ENCODE measurements at regions not wholly inside any gene's neighbourhood (a gene's known extent, or its start where the extent isn't known, plus 50 kb on each side); places are given as distances from the start of the nearest gene placed in this dataset.

DNA sequence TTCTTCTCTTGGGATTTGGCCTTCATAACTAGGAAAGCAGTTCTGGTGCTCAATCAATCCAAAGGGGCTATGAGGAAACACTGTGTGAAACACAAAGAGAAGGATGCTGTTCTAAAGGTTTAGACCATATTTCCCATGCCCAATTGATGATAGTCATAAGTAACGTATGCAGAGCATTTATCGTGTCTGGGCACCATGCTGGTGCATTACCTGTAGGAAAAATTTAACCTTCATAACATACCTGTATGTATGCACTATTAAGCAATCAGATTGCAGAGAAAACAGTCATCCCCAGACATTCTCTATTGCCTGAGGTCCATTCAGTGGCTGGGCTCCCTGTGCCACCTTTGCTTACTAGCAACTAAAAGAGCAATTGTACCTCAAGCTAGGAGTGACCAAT, 381.4 kb downstream of the PLPP3 start:
- Histone ChIP-seq H3K79me2 (ENCODE audit: control insufficient read depth, insufficient read depth, low read length) (no peaks in the 10 kb centered on the region), H3K36me3 (ENCODE audit: control insufficient read depth in 2 of 2, insufficient read depth in 2 of 2, low read length in 1 of 2) (no peaks in the 10 kb centered on the region), H3K27ac (ENCODE audit: control insufficient read depth, insufficient read depth) (no peak overlapping the region), H3K4me3 (no peak overlapping the region), H4K20me1 (ENCODE audit: control insufficient read depth, insufficient read depth) (no peaks in the 10 kb centered on the region), H2AFZ (ENCODE audit: control insufficient read depth, low read depth, low read length) (no peak overlapping the region), H3K9me3 (replicated peaks; ENCODE audit: control insufficient read depth, insufficient read depth, low read length) (no peaks in the 10 kb centered on the region), H3K27me3 (replicated peaks in 1 of 2; ENCODE audit: control insufficient read depth in 2 of 2, insufficient read depth in 2 of 2, low read length in 1 of 2) (no peaks in the 10 kb centered on the region), H3K4me1 (ENCODE audit: control insufficient read depth, insufficient read depth, low read length) (no peaks in the 10 kb centered on the region), H3K4me2 (ENCODE audit: control insufficient read depth, insufficient read depth) (no peak overlapping the region), H3K9ac (ENCODE audit: control insufficient read depth, insufficient read depth, low read length) (no peak overlapping the region)
- BruUV-seq (replicated peaks), result no TSS peak
- POLR2A ChIA-PET, result no interaction called here
- ATAC-seq, result no peak
- 53% methylated on average over 2 of the region's 2 CpGs for WGBS (ENCODE audit: insufficient coverage, insufficient replicate concordance, low lambda C conversion rate, missing lambda C conversion rate)
- intact Hi-C loops (cut with micrococcal nuclease; ENCODE audit: unreplicated experiment) (no loop called here), in situ Hi-C loops (cut with MboI) (no loop called here)
- no peak for DNase-seq (ENCODE audit: low read depth, low spot score)
- RAD21 ChIA-PET (ENCODE audit: unreplicated experiment), result no interaction called here
- TF ChIP-seq KLF5 (IDR thresholded peaks at IDR 0.05; ENCODE audit: partially characterized antibody) (no peak), RBBP5 (conservative IDR thresholded peaks at IDR 0.05) (no peak), ZNF217 (IDR thresholded peaks at IDR 0.05) (no peak), ZNF622 (IDR thresholded peaks at IDR 0.05) (no peak), ZNF24 (IDR thresholded peaks at IDR 0.05) (no peak), SIX5 (IDR thresholded peaks at IDR 0.05; ENCODE audit: low read depth, low read length, severe bottlenecking) (no peak), POLR2AphosphoS2 (IDR thresholded peaks at IDR 0.05; ENCODE audit: low read depth, low read length) (no peak), CBX5 (IDR thresholded peaks at IDR 0.05; ENCODE audit: low read depth) (no peak), NFXL1 (IDR thresholded peaks at IDR 0.05; ENCODE audit: borderline replicate concordance) (no peak), ZZZ3 (IDR thresholded peaks at IDR 0.05; ENCODE audit: control insufficient read depth, insufficient read length, low read depth) (no peak), YY1 (IDR thresholded peaks at IDR 0.05; ENCODE audit: low read depth, low read length) (no peak), POLR2A (IDR thresholded peaks at IDR 0.05; ENCODE audit: low read depth, low read length) (no peak), EZH2 (IDR thresholded peaks at IDR 0.05; ENCODE audit: borderline replicate concordance, control insufficient read depth, low read depth, low read length) (no peak), RFX5 (IDR thresholded peaks at IDR 0.05; ENCODE audit: low read depth, low read length) (no peak)
- TF ChIP-seq, protein P1, sequence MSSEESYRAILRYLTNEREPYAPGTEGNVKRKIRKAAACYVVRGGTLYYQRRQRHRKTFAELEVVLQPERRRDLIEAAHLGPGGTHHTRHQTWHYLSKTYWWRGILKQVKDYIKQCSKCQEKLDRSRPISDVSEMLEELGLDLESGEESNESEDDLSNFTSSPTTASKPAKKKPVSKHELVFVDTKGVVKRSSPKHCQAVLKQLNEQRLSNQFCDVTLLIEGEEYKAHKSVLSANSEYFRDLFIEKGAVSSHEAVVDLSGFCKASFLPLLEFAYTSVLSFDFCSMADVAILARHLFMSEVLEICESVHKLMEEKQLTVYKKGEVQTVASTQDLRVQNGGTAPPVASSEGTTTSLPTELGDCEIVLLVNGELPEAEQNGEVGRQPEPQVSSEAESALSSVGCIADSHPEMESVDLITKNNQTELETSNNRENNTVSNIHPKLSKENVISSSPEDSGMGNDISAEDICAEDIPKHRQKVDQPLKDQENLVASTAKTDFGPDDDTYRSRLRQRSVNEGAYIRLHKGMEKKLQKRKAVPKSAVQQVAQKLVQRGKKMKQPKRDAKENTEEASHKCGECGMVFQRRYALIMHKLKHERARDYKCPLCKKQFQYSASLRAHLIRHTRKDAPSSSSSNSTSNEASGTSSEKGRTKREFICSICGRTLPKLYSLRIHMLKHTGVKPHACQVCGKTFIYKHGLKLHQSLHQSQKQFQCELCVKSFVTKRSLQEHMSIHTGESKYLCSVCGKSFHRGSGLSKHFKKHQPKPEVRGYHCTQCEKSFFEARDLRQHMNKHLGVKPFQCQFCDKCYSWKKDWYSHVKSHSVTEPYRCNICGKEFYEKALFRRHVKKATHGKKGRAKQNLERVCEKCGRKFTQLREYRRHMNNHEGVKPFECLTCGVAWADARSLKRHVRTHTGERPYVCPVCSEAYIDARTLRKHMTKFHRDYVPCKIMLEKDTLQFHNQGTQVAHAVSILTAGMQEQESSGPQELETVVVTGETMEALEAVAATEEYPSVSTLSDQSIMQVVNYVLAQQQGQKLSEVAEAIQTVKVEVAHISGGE (CRISPR knock-in tag; IDR thresholded peaks at IDR 0.05), result no peak
- TF ChIP-seq, protein P2, sequence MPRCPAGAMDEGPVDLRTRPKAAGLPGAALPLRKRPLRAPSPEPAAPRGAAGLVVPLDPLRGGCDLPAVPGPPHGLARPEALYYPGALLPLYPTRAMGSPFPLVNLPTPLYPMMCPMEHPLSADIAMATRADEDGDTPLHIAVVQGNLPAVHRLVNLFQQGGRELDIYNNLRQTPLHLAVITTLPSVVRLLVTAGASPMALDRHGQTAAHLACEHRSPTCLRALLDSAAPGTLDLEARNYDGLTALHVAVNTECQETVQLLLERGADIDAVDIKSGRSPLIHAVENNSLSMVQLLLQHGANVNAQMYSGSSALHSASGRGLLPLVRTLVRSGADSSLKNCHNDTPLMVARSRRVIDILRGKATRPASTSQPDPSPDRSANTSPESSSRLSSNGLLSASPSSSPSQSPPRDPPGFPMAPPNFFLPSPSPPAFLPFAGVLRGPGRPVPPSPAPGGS (IDR thresholded peaks at IDR 0.05; ENCODE audit: borderline replicate concordance, insufficient read depth, low read depth, low read length, poor library complexity, severe bottlenecking), result no peak
- TF ChIP-seq, protein P3, sequence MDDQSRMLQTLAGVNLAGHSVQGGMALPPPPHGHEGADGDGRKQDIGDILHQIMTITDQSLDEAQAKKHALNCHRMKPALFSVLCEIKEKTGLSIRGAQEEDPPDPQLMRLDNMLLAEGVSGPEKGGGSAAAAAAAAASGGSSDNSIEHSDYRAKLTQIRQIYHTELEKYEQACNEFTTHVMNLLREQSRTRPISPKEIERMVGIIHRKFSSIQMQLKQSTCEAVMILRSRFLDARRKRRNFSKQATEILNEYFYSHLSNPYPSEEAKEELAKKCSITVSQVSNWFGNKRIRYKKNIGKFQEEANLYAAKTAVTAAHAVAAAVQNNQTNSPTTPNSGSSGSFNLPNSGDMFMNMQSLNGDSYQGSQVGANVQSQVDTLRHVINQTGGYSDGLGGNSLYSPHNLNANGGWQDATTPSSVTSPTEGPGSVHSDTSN (IDR thresholded peaks at IDR 0.05; ENCODE audit: insufficient replicate concordance, low read depth, low read length), result no peak
- TF ChIP-seq, protein P4, sequence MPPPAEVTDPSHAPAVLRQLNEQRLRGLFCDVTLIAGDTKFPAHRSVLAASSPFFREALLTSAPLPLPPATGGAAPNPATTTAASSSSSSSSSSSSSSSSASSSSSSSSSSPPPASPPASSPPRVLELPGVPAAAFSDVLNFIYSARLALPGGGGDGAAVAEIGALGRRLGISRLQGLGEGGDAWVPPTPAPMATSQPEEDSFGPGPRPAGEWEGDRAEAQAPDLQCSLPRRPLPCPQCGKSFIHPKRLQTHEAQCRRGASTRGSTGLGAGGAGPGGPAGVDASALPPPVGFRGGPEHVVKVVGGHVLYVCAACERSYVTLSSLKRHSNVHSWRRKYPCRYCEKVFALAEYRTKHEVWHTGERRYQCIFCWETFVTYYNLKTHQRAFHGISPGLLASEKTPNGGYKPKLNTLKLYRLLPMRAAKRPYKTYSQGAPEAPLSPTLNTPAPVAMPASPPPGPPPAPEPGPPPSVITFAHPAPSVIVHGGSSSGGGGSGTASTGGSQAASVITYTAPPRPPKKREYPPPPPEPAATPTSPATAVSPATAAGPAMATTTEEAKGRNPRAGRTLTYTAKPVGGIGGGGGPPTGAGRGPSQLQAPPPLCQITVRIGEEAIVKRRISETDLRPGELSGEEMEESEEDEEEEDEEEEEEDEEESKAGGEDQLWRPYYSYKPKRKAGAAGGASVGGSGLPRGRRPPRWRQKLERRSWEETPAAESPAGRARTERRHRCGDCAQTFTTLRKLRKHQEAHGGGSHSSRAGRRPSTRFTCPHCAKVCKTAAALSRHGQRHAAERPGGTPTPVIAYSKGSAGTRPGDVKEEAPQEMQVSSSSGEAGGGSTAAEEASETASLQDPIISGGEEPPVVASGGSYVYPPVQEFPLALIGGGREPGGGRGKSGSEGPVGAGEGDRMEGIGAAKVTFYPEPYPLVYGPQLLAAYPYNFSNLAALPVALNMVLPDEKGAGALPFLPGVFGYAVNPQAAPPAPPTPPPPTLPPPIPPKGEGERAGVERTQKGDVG (CRISPR knock-in tag; IDR thresholded peaks at IDR 0.05), result no peak
- CTCF ChIA-PET, result interaction anchor here (0.9 kb wide), 1 partner anchor 10 kb away, joined by 3 read pairs; no protein-coding TSS in a partner anchor
- FAIRE-seq, result no peak
- SMC1A ChIA-PET (ENCODE audit: uncharacterized antibody, unreplicated experiment), result interaction anchor here (1.7 kb wide), 1 partner anchor 386 kb away, joined by 4 read pairs; no protein-coding TSS in a partner anchor
